MCF 10A (cell line): ENCODE measurements at regions not wholly inside any gene's neighbourhood (a gene's known extent, or its start where the extent isn't known, plus 50 kb on each side); places are given as distances from the start of the nearest gene placed in this dataset.
"Not testable (repeated sequence)": the region's sequence is repeated elsewhere in the genome, so short reads cannot be mapped to it uniquely, and the experiment has no call there.

Experiments used
- BruUV-seq: library from RNA; stranded (reverse); fragments of 400-500 nt; replicated peaks from 2 replicates; lab custom pipeline; 2021; lab: Mats Ljungman, UMichigan
- CTCF ChIA-PET: fragments of 300-600 bp; sonication (Branson Sonifier 250); formaldehyde crosslinking; extraction: SDS; loops from one replicate; lab custom pipeline; 2021; ENCODE audit warnings: antibody characterized with exemption, inconsistent platforms; lab: Yijun Ruan, JAX
- POLR2A ChIA-PET: fragments of 300-600, 350-650 bp; sonication (Branson Sonifier 250); formaldehyde crosslinking; extraction: SDS; loops from one replicate; lab custom pipeline; 2020; ENCODE audit warnings: antibody characterized with exemption, inconsistent platforms; lab: Yijun Ruan, JAX
- DNase-seq: peaks from one replicate; pipeline ENCODE4 v3.0.0-alpha.2; 2018; ENCODE audit not compliant: unreplicated experiment
- H3K27ac Mint-ChIP-seq: one replicate; pipeline ENCODE4 v1.8.0; 2022; ENCODE audit warnings: mild to moderate bottlenecking, low read depth, mixed read lengths; ENCODE audit not compliant: unreplicated experiment
- H3K27me3 Mint-ChIP-seq: one replicate; pipeline ENCODE4 v1.8.0; 2022; ENCODE audit warnings: mixed read lengths; ENCODE audit not compliant: insufficient read depth, unreplicated experiment
- H3K36me3 Mint-ChIP-seq: one replicate; pipeline ENCODE4 v1.8.0; 2022; ENCODE audit warnings: mild to moderate bottlenecking, moderate library complexity, mixed read lengths; ENCODE audit not compliant: insufficient read depth, unreplicated experiment
- H3K4me1 Mint-ChIP-seq: one replicate; pipeline ENCODE4 v1.8.0; 2022; ENCODE audit warnings: mixed read lengths; ENCODE audit not compliant: insufficient read depth, unreplicated experiment
- H3K4me3 Mint-ChIP-seq: one replicate; pipeline ENCODE4 v1.8.0; 2022; ENCODE audit warnings: mild to moderate bottlenecking, moderate library complexity, mixed read lengths; ENCODE audit not compliant: unreplicated experiment
- H3K9me3 Mint-ChIP-seq: one replicate; pipeline ENCODE4 v1.8.0; 2022; ENCODE audit warnings: mixed read lengths; ENCODE audit not compliant: unreplicated experiment
- intact Hi-C: fragments of 100-400 bp; cut with micrococcal nuclease; formaldehyde crosslinking; loops from 2 replicates; pipeline ENCODE4 v1.14.1; 2022
- TF ChIP-seq, protein P1 (sequence below): fragments of 200-600 bp; IDR thresholded peaks from one replicate; pipeline ENCODE4 v1.8.0; 2022; ENCODE audit warnings: antibody characterized with exemption, mild to moderate bottlenecking; ENCODE audit not compliant: unreplicated experiment

DNA sequence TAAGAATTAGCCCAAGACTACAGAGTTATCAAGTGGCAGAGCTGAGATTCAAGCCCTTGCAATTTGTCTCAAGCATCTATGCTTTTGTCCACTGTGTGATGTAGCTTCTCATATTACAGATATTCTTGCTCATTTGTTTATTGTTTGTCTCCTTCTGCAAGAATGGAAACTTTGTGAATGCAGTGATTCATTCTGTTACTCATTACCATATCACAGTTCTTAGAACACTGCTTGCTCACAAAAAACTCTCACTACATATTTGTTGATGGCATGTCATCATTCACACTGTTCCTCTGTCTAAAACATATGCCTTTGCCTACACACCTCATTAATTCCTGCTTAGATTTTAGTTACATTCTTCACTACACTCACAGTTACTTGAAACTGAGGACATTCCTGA is 1198.9 kb downstream of the PLA2G4A start:
- Mint-ChIP-seq H3K36me3 (no peaks in the 10 kb centered on the region), H3K4me1 (peaks cover 12% of the 10 kb centered on the region), H3K27ac (peak overlapping the region; percentile 89)

DNA sequence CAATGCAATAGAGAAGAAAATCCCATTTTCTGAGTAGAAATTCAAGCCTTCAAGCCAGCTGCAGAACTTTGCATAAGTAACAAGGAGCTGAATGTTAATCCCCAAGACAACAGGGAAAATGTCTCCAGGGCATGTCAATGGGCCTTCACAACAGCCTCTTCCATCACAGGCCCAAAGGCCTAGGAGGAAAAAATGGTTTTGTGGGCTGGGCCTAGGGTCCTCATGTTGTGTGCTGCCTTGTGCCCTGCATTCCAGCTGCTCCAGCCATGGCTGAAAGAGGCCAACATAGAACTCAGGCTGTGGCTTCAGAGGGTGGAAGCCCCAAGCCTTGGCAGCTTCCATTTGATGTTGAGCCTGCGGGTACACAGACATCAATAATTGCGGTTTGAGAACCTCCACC is 1208.8 kb downstream of the PLA2G4A start:
- H3K4me1 Mint-ChIP-seq, H3K27ac Mint-ChIP-seq, DNase-seq, H3K9me3 Mint-ChIP-seq, BruUV-seq, intact Hi-C loops, H3K27me3 Mint-ChIP-seq, POLR2A ChIA-PET, H3K4me3 Mint-ChIP-seq, H3K36me3 Mint-ChIP-seq: not testable (repeated sequence)
- CTCF ChIA-PET: interaction anchor here (0.6 kb wide), 1 partner anchor 56 kb away, joined by 3 read pairs; no protein-coding TSS in a partner anchor

More for the DNA sequence above, 1198.9 kb downstream of the PLA2G4A start:
- TF ChIP-seq, protein P1, sequence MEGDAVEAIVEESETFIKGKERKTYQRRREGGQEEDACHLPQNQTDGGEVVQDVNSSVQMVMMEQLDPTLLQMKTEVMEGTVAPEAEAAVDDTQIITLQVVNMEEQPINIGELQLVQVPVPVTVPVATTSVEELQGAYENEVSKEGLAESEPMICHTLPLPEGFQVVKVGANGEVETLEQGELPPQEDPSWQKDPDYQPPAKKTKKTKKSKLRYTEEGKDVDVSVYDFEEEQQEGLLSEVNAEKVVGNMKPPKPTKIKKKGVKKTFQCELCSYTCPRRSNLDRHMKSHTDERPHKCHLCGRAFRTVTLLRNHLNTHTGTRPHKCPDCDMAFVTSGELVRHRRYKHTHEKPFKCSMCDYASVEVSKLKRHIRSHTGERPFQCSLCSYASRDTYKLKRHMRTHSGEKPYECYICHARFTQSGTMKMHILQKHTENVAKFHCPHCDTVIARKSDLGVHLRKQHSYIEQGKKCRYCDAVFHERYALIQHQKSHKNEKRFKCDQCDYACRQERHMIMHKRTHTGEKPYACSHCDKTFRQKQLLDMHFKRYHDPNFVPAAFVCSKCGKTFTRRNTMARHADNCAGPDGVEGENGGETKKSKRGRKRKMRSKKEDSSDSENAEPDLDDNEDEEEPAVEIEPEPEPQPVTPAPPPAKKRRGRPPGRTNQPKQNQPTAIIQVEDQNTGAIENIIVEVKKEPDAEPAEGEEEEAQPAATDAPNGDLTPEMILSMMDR: no peak
- Mint-ChIP-seq H3K27me3 (no peaks in the 10 kb centered on the region), H3K4me3 (no peak overlapping the region), H3K9me3 (no peaks in the 10 kb centered on the region)
- POLR2A ChIA-PET: interaction anchor here (0.5 to 1.5 kb wide), 4 partner anchors 8 to 873 kb away, joined by 3 read pairs; no protein-coding TSS in a partner anchor
- intact Hi-C loops: no loop called here
- peak; percentile 89 for DNase-seq
- CTCF ChIA-PET: interaction anchor here (0.6 to 0.8 kb wide), 2 partner anchors 976 to 1421 kb away, joined by 4 to 5 read pairs; no protein-coding TSS in a partner anchor
- BruUV-seq: no TSS peak

GRCh38 chr1:188043536-188044245 is 1214.9 kb downstream of the PLA2G4A start:
- intact Hi-C loops: no loop called here
- no peaks in the 10 kb centered on the region for H3K36me3 Mint-ChIP-seq
- no peak overlapping the region for H3K4me3 Mint-ChIP-seq
- CTCF ChIA-PET: interaction anchor here (0.5 to 0.6 kb wide), 3 partner anchors 22 to 1668 kb away, joined by 3 to 5 read pairs (median 3); partner anchors contain the start of gene ODR4
- peaks cover 6% of the 10 kb centered on the region for H3K4me1 Mint-ChIP-seq
- DNase-seq: no peak
- H3K27me3 Mint-ChIP-seq: no peaks in the 10 kb centered on the region
- TF ChIP-seq, protein P1: no peak
- POLR2A ChIA-PET: no interaction called here
- no peaks in the 10 kb centered on the region for H3K9me3 Mint-ChIP-seq
- no TSS peak for BruUV-seq
- H3K27ac Mint-ChIP-seq: no peak overlapping the region

DNA sequence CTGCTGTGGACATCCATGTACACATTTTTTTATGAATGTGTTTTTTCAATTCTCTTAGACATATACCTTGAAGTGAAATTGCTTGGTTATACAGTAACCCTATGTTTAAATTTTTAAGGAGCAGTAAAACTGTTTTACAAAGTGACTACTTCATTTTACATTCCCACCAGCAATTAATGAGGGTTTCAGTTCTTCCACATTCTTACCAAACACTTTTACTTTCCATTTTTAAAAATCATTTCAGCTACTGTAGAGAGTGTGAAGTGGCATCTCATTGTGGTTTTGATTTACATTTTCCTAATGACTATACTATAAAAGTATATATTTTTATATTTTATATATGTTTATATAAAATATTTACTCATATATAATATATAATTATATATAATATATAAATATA is 1221.5 kb downstream of the PLA2G4A start:
- H3K27me3 Mint-ChIP-seq: no peaks in the 10 kb centered on the region
- no peak for DNase-seq
- H3K27ac Mint-ChIP-seq: no peak overlapping the region
- TF ChIP-seq, protein P1: no peak
- ChIA-PET POLR2A (no interaction called here), CTCF (no interaction called here)
- no peaks in the 10 kb centered on the region for H3K4me1 Mint-ChIP-seq
- intact Hi-C loops: no loop called here
- no TSS peak for BruUV-seq
- H3K9me3 Mint-ChIP-seq: no peaks in the 10 kb centered on the region
- H3K36me3 Mint-ChIP-seq: no peaks in the 10 kb centered on the region
- H3K4me3 Mint-ChIP-seq: no peak overlapping the region
